ENCODE measurements at regions not wholly inside any gene's neighbourhood (a gene's known extent, or its start where the extent isn't known, plus 50 kb on each side); places are given as distances from the start of the nearest gene placed in this dataset.

DNA sequence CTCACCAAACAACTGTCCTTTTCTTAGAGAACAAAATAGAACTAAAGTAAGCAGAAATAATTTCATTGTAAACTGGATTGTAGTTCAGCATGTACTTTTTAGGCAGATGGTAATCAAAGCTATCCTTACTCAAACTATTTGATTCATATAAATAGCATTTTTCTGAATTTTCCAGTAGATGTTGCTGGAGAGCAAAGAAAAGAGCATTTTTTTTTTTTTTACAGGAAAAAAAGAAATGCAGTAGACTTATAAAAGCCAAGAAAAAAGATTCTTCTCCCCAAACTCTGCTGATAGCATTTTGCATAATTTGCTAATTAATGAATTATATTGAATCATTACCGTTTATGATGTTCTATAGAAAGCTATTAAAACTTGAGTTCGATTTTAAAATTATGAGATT lies 715.3 kb upstream of the WWC1 start:
- TF ChIP-seq EZH2phosphoT487 (conservative IDR thresholded peaks at IDR 0.05; ENCODE audit: low read length): no peak
- TF ChIP-seq, protein P1, sequence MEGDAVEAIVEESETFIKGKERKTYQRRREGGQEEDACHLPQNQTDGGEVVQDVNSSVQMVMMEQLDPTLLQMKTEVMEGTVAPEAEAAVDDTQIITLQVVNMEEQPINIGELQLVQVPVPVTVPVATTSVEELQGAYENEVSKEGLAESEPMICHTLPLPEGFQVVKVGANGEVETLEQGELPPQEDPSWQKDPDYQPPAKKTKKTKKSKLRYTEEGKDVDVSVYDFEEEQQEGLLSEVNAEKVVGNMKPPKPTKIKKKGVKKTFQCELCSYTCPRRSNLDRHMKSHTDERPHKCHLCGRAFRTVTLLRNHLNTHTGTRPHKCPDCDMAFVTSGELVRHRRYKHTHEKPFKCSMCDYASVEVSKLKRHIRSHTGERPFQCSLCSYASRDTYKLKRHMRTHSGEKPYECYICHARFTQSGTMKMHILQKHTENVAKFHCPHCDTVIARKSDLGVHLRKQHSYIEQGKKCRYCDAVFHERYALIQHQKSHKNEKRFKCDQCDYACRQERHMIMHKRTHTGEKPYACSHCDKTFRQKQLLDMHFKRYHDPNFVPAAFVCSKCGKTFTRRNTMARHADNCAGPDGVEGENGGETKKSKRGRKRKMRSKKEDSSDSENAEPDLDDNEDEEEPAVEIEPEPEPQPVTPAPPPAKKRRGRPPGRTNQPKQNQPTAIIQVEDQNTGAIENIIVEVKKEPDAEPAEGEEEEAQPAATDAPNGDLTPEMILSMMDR (IDR thresholded peaks at IDR 0.05; ENCODE audit: insufficient read depth, low read length, poor library complexity, severe bottlenecking): no peak

Data from SU-DHL-6 (cell line).